Smooth muscle cell of the brain vasculature (primary cell): ENCODE measurements at regions not wholly inside any gene's neighbourhood (a gene's known extent, or its start where the extent isn't known, plus 50 kb on each side); places are given as distances from the start of the nearest gene placed in this dataset.
"Not testable (repeated sequence)": the region's sequence is repeated elsewhere in the genome, so short reads cannot be mapped to it uniquely, and the experiment has no call there.

Experiments used
- DNase-seq: peaks from one replicate; pipeline ENCODE4 v3.0.0-alpha.2; 2012; ENCODE audit warnings: low read depth, low spot score

- DNase-seq = peak; percentile 12
These were observed 79.9 kb upstream of the FBXL17 start for GRCh38 chr5:108461628-108462367.

- no peak for DNase-seq
These were observed 77.9 kb upstream of the FBXL17 start for GRCh38 chr5:108459769-108460168.

- DNase-seq = no peak
These were observed 69.4 kb upstream of the FBXL17 start for GRCh38 chr5:108451269-108451668.

GRCh38 chr5:108444130-108444529, 62.2 kb upstream of the FBXL17 start:
- DNase-seq = not testable (repeated sequence)

- not testable (repeated sequence) for DNase-seq
These were observed 60.3 kb upstream of the FBXL17 start for GRCh38 chr5:108442063-108442651.

GRCh38 chr5:108437425-108437824, 55.5 kb upstream of the FBXL17 start:
- no peak for DNase-seq

GRCh38 chr5:108436696-108437095, 54.8 kb upstream of the FBXL17 start:
- no peak for DNase-seq

GRCh38 chr5:108433600-108433999, 51.7 kb upstream of the FBXL17 start:
- no peak for DNase-seq

GRCh38 chr5:108432024-108432423, 50.1 kb upstream of the FBXL17 start:
- DNase-seq = no peak
